Stimulated activated naive CD4-positive, alpha-beta T cell treated with Interleukin-2 at 50 U/mL for 16 hours (primary cell): ENCODE measurements at regions not wholly inside any gene's neighbourhood (a gene's known extent, or its start where the extent isn't known, plus 50 kb on each side); places are given as distances from the start of the nearest gene placed in this dataset.

Source experiments
- DNase-seq: peaks from one replicate; lab custom pipeline; 2025; lab: John Stamatoyannopoulos, UW

- DNase-seq, result no peak
Observed at GRCh38 chr5:149441986-149442385, 62.9 kb upstream of the IL17B start.

GRCh38 chr5:149441194-149441753 lies 62.2 kb upstream of the IL17B start:
- no peak for DNase-seq

GRCh38 chr5:149439899-149440542 lies 60.9 kb upstream of the IL17B start:
- peak; percentile 3 for DNase-seq

- no peak for DNase-seq
Observed at GRCh38 chr5:149438711-149439132, 59.6 kb upstream of the IL17B start.

GRCh38 chr5:149438281-149438680 lies 59.2 kb upstream of the IL17B start:
- no peak for DNase-seq

GRCh38 chr5:149437391-149438040 lies 58.4 kb upstream of the IL17B start:
- no peak for DNase-seq

- DNase-seq, result no peak
Observed at GRCh38 chr5:149435660-149436059, 56.6 kb upstream of the IL17B start.

GRCh38 chr5:149435015-149435376 lies 55.9 kb upstream of the IL17B start:
- DNase-seq, result no peak

- DNase-seq, result peak; percentile 20
Observed at GRCh38 chr5:149434162-149435014, 55.3 kb upstream of the IL17B start.

- DNase-seq, result no peak
Observed at GRCh38 chr5:149433524-149434131, 54.5 kb upstream of the IL17B start.

- DNase-seq, result no peak
Observed at GRCh38 chr5:149432911-149433401, 53.9 kb upstream of the IL17B start.

GRCh38 chr5:149432376-149432775 lies 53.3 kb upstream of the IL17B start:
- no peak for DNase-seq

GRCh38 chr5:149429839-149430721 lies 51.0 kb upstream of the IL17B start:
- no peak for DNase-seq
